Epidermal melanocyte (primary cell): ENCODE measurements at regions not wholly inside any gene's neighbourhood (a gene's known extent, or its start where the extent isn't known, plus 50 kb on each side); places are given as distances from the start of the nearest gene placed in this dataset.
"Not testable (repeated sequence)": the region's sequence is repeated elsewhere in the genome, so short reads cannot be mapped to it uniquely, and the experiment has no call there.

Experiments used
- DNase-seq: peaks from one replicate; pipeline ENCODE4 v3.0.0; 2011; ENCODE audit warnings: low spot score; ENCODE audit not compliant: insufficient read length

DNA sequence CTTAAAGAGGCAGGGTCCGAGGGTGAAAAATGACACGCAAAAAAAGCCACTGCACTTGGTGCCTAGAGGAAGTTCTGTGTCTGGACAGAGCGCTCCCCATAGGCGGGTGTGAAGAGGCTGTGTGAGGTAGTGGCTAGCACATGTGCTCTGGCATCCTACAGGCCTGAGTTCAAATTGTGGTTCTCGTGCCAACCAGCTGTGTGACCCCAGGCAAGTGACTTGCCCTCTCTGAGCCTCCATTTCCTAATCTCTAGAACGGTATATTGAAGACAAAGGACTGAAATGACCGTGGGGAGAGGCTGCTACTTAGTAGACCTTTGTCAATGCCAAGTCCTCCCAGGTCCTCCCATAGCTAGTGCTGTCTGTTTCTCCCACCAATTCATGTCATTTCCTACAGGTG is 79.1 kb upstream of the MYL10 start:
- no peak for DNase-seq

DNA sequence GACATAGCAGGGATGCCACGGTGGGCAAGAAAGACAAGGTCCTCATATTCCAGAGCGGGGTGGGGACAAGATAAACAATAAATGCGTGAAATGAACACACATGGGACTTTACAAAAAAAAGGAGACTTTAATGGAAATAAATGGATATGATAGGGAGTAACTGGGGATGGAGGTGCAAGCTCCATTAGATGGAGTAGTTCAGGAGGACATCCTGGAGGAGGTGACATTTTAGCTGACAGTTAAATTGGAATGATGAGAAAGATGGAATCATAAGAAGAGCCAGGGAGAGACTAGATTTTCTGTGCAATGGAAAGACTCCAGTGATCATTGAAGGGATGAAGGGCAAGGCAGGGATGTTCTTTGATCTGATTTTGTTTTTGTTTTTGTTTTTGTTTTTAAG is 83.6 kb upstream of the MYL10 start:
- no peak for DNase-seq

- no peak for DNase-seq
Measured at GRCh38 chr7:101714097-101714496, 85.0 kb upstream of the MYL10 start.

DNA sequence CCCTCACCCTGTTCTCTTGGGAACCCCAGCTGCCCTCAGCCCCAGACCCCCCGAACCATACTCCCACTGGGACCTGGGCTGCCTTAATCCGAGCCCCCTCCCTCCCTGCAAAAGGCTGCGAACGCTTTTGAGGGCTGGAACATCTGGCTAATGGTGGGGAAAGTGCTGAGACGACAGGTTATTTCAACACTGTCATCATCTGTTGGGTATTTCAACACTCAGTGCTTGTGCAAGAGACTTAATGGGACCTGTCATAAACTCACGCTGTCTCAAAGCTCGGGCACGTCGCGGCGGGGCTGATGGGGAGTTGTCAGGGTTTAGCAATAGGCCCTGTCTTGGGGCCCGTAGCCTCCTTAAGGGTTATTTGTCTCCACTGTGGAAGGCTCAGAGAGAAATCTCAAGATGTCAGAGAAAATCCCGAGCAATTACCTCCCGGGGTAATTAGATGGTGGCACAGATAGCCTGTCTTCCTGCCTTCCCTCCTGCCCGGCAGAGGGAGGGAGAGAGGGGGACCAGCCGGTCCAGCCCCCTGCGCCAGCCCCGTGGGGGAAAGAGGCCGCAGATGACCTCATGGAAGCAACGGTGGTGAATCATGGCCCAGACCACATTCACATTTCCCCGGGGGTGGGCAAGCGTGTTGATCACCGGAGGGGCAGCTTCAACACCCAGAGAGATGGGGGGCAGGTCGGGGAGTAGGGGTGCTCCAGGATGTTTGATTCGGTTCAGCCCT is 88.7 kb upstream of the MYL10 start:
- no peak for DNase-seq

GRCh38 chr7:101718363-101719122 is 89.4 kb upstream of the MYL10 start:
- DNase-seq, result no peak

GRCh38 chr7:101719123-101719470 is 90.0 kb upstream of the MYL10 start:
- no peak for DNase-seq

GRCh38 chr7:101720324-101720723 is 91.2 kb upstream of the MYL10 start:
- no peak for DNase-seq

DNA sequence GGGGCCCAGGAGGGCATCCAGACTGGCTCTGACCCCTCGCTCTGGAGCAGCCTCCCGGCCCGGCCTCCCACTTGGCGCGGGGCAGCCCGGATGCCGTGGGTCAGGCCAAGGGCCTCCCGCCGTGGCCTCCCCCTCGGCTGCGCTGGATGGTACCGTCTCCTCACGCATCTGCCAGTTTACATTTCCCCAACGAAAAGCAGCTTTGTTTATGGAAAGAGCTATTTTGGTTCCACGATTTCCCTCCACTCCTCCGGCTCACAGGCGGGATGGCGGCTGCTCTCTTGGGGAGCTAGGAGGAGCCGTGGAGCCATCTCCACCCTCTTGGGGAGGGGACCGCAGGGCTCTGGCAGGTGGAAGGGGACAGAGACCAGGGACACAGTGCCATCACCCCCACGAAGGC is 93.2 kb upstream of the MYL10 start:
- DNase-seq, result no peak

DNA sequence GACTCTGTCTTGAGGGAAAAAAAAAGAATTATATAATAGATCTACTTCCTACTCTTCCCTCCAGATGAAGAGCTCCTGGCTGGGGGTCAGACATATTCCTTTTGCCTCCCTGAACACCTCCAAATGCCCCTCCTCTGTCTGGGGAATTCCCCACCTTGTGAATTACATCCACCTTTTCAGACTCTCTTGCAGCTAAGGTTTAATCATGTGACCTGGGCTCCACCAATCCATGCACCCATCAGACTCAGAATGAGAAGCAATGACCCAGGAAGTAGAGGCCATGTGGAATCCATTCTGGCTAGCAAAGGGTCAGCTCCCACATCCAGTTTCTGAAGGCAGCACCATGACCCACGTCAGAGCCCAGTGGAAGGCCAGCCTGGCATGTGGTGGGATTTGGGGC is 93.6 kb upstream of the CUX1 start:
- DNase-seq, result no peak

GRCh38 chr7:101724957-101725356 is 92.5 kb upstream of the CUX1 start:
- no peak for DNase-seq

DNA sequence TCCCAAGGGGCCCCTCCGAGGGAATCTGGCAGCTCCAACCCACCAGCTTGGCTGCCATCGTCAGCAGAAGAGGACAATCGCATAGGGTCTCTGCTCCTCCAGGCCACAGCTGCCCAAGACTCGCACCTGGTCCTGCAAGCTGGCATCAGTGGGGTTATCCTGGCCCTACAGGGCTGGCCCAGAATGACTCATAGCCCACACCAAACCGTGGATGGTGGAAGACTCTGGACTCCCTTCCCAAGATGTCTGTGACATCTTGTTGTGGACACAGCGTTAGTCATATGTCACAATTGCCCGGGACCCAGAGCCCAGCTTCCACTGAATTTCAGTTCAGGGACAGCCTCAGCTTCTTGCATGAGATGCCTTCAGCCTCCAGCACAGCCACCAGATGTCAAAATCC is 91.5 kb upstream of the CUX1 start:
- no peak for DNase-seq

DNA sequence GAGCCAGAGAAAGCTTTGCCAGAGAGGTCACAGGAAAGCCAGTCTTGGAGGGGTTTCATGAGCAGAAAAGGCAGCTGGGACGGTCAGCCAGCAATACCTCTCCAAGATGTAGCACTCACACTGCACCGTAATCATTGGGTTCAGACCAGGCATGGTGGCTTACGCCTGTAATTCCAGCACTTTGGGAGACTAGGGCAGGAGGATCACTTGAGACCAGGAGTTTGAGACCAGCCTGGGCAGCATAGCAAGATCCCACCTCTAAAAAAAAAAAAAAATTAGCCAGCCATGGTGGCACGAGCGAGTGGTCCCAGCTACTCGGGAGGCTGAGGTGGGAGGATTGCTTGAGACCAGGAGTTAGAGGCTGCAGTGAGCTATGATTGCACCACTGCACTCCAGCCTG is 90.2 kb upstream of the CUX1 start:
- no peak for DNase-seq

- DNase-seq, result no peak
Measured at GRCh38 chr7:101728128-101728527, 89.3 kb upstream of the CUX1 start.

GRCh38 chr7:101728873-101729240 is 88.6 kb upstream of the CUX1 start:
- not testable (repeated sequence) for DNase-seq

- DNase-seq, result no peak
Measured at GRCh38 chr7:101729241-101729883, 88.1 kb upstream of the CUX1 start.

DNA sequence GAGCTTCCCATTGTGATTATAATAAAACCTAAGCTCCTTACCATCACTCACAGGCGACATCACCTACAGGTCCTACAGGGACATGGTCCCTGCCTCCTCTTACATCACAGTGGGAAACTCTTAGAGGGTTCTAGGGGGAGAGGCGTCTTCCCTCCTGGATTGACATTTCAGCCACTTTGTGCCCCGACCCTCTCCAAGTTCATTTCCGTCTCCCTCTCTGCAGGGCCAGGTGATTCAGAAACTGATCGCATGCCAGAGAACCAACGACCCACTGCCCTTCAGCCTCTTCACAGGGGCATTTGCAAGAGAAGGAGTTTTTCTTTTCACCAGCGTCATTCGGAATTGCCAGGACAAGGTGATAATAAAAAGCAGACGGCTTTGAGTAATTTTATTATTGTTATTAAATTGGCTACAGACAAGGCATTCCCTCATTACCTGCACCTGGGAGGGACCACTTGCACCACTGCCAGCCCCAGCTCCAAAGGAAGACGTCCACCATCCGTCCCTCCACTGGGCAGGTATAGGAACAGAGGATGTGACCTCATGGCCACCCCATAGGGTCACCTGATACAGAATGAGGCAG is 85.8 kb upstream of the CUX1 start:
- DNase-seq, result no peak

DNA sequence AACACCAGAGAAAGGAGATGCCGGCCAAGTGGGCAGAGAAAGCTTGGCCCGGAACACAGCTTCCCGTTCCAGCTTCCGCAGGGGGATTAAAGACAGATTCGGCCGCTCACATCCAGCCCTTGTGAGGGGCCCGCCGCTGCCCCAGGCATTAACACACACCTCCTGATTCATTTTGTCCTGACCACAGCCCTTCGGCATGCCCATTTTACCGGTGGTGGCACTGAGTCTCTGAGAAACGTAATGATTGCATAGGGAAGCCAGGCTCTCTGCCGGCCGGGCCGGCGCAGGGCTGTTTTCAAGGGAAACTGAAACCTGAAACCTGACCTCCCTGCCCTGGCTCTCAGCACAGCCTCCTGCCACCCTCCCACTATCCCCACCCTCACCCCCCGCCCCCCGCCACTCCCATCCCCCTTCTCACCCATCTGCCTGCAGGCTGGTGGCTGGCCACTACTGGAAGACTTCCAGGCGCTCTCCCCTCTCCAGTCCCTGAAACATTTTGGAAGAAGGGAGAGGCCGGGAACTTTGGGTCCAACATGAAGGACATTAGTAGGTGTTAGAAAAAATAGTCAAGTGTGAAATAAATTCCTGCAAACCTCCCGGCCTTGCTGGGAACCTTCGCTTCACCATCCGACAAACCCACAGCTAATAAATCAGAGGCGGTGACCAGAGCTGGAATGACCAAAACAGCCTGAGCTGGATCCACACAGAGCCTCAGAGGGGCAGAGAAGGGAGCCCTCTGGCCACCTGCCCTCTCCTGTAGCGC is 83.5 kb upstream of the CUX1 start:
- no peak for DNase-seq

DNA sequence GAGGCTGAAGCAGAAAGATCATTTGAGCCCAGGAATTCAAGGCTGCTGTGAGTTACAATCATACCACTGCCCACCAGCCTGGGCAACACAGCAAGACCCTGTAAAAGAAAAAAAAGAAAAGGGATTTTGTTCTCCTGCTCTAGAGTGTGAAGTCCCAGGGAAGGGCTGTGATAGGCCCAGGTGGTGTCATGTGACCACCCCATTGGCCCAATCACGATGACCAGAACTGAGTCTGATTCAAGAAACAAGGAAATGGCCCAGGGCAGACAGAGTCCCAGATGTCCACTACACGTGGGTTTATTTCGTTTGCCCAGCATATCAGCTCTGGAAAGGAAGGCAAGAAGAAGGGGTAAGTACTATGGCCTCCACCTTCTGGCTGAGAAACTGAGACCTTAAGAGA is 81.3 kb upstream of the CUX1 start:
- no peak for DNase-seq

GRCh38 chr7:101739775-101740398 is 77.5 kb upstream of the CUX1 start:
- no peak for DNase-seq

DNA sequence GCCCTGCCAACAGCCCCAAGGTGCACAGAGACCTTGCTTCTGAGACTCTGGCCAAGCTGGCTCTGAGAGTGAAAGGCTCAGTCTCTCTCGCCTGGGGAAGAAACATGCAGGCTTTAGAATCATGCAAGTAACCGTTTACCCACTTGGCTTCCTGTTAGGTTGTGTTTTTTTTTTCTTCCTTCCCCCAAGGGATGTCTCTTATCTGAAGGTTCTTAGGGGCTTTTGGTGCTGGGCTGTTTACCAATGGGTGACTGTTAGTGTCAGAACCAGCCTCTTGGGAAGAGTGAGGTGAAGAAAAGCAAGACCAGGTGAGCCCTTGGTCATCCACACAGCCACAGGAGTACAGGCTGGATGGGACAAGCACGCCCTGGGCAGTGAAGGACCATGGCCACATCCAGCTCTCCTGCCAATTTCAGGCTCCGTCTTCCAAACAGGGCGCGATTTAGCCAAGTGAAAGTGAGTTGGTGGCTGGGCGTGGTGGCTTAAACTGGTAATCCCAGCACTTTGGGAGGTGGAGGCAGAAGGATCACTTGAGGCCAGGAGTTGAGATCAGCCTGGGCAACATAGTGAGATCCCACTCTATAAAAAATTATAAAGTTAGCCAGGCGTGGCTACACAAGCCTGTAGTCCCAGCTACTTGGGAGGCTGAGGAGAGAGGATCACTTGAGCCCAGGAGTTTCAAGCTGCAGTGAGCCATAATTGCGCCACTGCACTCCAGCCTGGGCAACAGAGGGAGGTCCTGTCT is 76.3 kb upstream of the CUX1 start:
- DNase-seq, result no peak
